K562 (cell line): ENCODE measurements at regions not wholly inside any gene's neighbourhood (a gene's known extent, or its start where the extent isn't known, plus 50 kb on each side); places are given as distances from the start of the nearest gene placed in this dataset.

Experiments used
- ATF2 ChIP-seq: sonication (generic); formaldehyde crosslinking; IDR thresholded peaks from 2 replicates; pipeline ENCODE4 v1.8.1; 2022; ENCODE audit warnings: missing genetic modification reagents
- CREM ChIP-seq: IDR thresholded peaks from 2 replicates; pipeline ENCODE4 v1.6.1; 2014; ENCODE audit warnings: antibody characterized with exemption, low read depth
- ETV6 ChIP-seq, 3 experiments: fragments of 150-350 bp in 1 of 3; sonication (generic) in 1 of 3; formaldehyde crosslinking in 1 of 3; IDR thresholded peaks; 2 replicates each; pipeline versions ENCODE4 v1.6.1 to v1.8.0; 2014 to 2022; ENCODE audit warnings: borderline replicate concordance in 2 of 3, low read depth in 2 of 3, antibody characterized with exemption in 1 of 3, low read length in 1 of 3, mild to moderate bottlenecking in 1 of 3, missing genetic modification reagents in 1 of 3
- RBBP5 ChIP-seq: fragments of 200-600 bp; sonication (generic); IDR thresholded peaks from 2 replicates; pipeline ENCODE4 v1.6.1; 2012; ENCODE audit warnings: borderline replicate concordance, mild to moderate bottlenecking, low read length, control low read depth, inconsistent platforms; ENCODE audit not compliant: insufficient read depth, poor library complexity, severe bottlenecking
- ZBTB33 ChIP-seq: sonication (generic); formaldehyde crosslinking; IDR thresholded peaks from 2 replicates; pipeline ENCODE4 v1.8.1; 2023; ENCODE audit warnings: mild to moderate bottlenecking, missing genetic modification reagents
- ZC3H4 ChIP-seq: sonication (generic); formaldehyde crosslinking; IDR thresholded peaks from 2 replicates; pipeline ENCODE4 v1.9.0; 2021; ENCODE audit warnings: missing genetic modification reagents, borderline replicate concordance
- TF ChIP-seq, protein P1 (sequence below): fragments of 450-650 bp; formaldehyde crosslinking; IDR thresholded peaks from 2 replicates; pipeline ENCODE4 v1.4.0; 2020; ENCODE audit warnings: mild to moderate bottlenecking, mixed read lengths

DNA sequence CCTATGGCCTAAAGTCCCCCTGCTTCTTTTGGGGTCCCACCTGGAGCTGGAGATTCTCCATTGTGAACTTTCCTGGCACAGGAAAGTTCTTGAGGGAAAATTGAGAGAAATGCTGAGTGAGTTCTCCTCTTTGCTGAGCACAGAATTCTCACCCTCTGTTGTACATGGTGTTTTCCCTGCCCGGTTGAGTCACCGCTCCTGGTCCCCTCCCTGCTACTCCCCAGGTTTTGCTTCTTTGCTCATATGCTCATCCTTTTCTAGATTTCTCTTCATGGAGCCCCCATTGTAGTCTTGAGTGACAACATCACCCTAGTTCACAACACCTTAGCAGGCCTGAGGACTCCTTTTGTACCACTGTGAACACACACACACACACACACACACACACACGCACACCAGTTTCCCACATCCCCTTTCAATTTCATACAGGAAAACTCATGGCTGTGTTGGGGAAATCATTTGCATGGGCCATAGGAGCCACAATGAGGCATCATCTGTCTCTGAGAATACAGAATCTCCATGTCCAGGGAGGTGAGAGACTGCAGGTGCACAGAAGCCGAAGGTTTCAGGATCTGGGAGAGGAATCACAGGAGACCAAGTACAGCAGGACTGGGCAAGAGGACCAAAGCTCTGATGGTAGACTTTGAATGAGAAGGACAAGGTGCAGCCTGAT lies 585.3 kb downstream of the GOLGA6L6 start:
- TF ChIP-seq ZBTB33 (no peak), ETV6 (IDR thresholded peaks at IDR 0.05; ENCODE audit: borderline replicate concordance in 1 of 2, low read depth in 2 of 2, low read length in 1 of 2) (no peak), ETV6 (CRISPR knock-in tag; IDR thresholded peaks at IDR 0.05; ENCODE audit: borderline replicate concordance) (no peak), RBBP5 (no peak), CREM (no peak), ATF2 (CRISPR knock-in tag) (no peak), ZC3H4 (CRISPR knock-in tag) (no peak)
- TF ChIP-seq, protein P1, sequence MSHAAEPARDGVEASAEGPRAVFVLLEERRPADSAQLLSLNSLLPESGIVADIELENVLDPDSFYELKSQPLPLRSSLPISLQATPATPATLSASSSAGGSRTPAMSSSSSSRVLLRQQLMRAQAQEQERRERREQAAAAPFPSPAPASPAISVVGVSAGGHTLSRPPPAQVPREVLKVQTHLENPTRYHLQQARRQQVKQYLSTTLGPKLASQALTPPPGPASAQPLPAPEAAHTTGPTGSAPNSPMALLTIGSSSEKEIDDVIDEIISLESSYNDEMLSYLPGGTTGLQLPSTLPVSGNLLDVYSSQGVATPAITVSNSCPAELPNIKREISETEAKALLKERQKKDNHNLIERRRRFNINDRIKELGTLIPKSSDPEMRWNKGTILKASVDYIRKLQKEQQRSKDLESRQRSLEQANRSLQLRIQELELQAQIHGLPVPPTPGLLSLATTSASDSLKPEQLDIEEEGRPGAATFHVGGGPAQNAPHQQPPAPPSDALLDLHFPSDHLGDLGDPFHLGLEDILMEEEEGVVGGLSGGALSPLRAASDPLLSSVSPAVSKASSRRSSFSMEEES, result no peak
